ENCODE measurements at regions not wholly inside any gene's neighbourhood (a gene's known extent, or its start where the extent isn't known, plus 50 kb on each side); places are given as distances from the start of the nearest gene placed in this dataset.

DNA sequence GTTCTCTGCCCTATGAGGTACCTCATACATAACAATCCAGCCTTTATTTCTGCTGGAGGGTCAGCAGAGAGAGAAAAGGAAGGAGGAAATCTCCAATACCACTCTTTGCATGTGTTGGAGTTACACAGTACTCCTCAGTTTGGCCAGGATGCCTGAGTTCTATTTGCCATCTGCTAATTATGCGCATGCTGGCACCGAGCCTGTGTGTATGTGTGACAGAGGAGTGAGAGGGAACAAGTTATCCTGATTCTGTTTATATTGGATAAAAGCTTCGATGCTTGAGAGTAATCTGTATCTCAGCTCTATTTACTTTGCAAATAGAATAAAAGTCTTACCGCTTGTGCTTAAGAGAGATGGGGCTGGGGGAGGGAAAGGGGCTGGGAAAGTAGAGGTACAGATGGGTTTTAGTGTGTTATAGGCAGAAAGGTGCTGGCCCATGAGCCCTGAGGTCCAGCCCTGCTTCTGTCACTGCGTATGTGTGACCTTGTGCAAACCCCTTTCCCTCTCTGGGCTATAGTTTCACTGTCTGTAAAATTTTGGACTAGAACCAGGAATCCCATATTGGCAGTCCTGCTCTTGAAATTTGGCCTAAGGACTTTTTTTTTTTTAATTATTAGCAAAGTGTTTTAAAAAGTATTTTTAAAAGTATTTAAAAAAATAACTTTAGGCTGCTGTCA lies 54.5 kb upstream of the PLXNA2 start:
- Histone ChIP-seq H3K9me3 (ENCODE audit: insufficient read depth, low read depth, low read length) (no peaks in the 10 kb centered on the region), H2AFZ (ENCODE audit: insufficient read depth, low read length, poor library complexity) (no peak overlapping the region), H3K79me1 (ENCODE audit: low read length) (no peaks in the 10 kb centered on the region), H4K8ac (ENCODE audit: low read depth, low read length) (no peak overlapping the region), H3K4me1 (ENCODE audit: control insufficient read depth in 1 of 2, insufficient read depth in 2 of 2, low read length in 2 of 2) (no peaks in the 10 kb centered on the region), H2BK5ac (ENCODE audit: low read depth, low read length, poor library complexity) (no peak overlapping the region), H3K4ac (ENCODE audit: low read depth, low read length) (no peak overlapping the region), H2AK5ac (ENCODE audit: low read length) (no peak overlapping the region), H3K27me3 (ENCODE audit: insufficient read depth, low read length) (no peaks in the 10 kb centered on the region), H4K12ac (ENCODE audit: low read depth, low read length) (no peak overlapping the region), H3K79me2 (ENCODE audit: control insufficient read depth, insufficient read depth, low read length, poor library complexity) (no peaks in the 10 kb centered on the region), H3K36me3 (ENCODE audit: control insufficient read depth in 1 of 2, insufficient read depth in 2 of 2, low read length in 2 of 2) (no peaks in the 10 kb centered on the region), H3K4me3 (ENCODE audit: low read depth, low read length) (no peak overlapping the region), H3K23ac (ENCODE audit: low read length) (no peak overlapping the region), H3K27ac (ENCODE audit: low read depth, low read length) (no peak overlapping the region), H2BK12ac (ENCODE audit: low read length) (no peak overlapping the region), H4K91ac (ENCODE audit: low read depth, low read length) (no peak overlapping the region), H3K9ac (ENCODE audit: low read length) (no peak overlapping the region), H3K18ac (ENCODE audit: low read length) (no peak overlapping the region), H3K4me2 (ENCODE audit: low read length) (no peak overlapping the region), H2BK120ac (ENCODE audit: insufficient read depth, low read length, poor library complexity) (no peak overlapping the region), H3K14ac (ENCODE audit: low read length) (no peak overlapping the region)
- no CpG with 5 or more reads among the region's 5 CpGs for WGBS (ENCODE audit: extremely low coverage, insufficient coverage, insufficient read length)
- DNase-seq = no peak

DNA sequence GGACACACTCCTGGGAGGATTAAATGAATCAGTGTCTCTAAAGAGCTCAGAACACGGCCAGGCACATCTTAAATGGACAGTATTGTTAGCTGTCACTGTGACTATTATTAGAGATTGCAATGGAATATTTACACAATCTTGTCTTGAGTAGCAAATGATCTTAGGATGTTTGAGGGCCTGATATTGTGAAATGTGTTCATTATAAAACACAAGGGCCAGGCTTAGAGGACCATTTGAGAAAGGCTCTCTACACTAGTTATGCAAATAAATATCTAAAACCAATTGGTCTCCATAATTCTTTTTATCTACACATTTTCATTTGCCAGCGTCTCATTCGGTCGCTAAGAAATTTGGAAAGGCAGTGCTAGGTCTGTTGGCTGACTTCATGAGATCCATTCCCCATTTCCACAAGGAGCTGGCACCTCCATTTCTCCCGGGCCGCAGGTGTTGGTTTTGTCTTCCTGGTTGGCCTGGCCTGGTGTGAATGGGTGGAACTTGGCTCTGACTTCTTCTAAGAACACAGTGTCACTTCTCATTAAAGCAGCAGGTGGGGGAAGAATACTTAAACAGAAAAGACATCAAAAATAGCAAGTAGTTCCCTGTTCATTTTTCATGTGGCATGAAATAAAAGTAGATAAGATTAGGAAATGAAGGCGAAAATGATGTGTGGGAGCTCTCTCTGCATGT lies 56.0 kb upstream of the PLXNA2 start:
- H2AK5ac ChIP-seq (ENCODE audit: low read length) = no peak overlapping the region
- no peak overlapping the region for H3K4ac ChIP-seq (ENCODE audit: low read depth, low read length)
- H3K9me3 ChIP-seq (ENCODE audit: insufficient read depth, low read depth, low read length) = no peaks in the 10 kb centered on the region
- H3K4me1 ChIP-seq (ENCODE audit: control insufficient read depth in 1 of 2, insufficient read depth in 2 of 2, low read length in 2 of 2) = no peaks in the 10 kb centered on the region
- no peak overlapping the region for H2AFZ ChIP-seq (ENCODE audit: insufficient read depth, low read length, poor library complexity)
- H3K23ac ChIP-seq (ENCODE audit: low read length) = no peak overlapping the region
- no CpG with 5 or more reads among the region's 7 CpGs for WGBS (ENCODE audit: extremely low coverage, insufficient coverage, insufficient read length)
- H3K36me3 ChIP-seq (ENCODE audit: control insufficient read depth in 1 of 2, insufficient read depth in 2 of 2, low read length in 2 of 2) = no peaks in the 10 kb centered on the region
- no peak overlapping the region for H4K91ac ChIP-seq (ENCODE audit: low read depth, low read length)
- H3K18ac ChIP-seq (ENCODE audit: low read length) = no peak overlapping the region
- no peak overlapping the region for H3K9ac ChIP-seq (ENCODE audit: low read length)
- H4K8ac ChIP-seq (ENCODE audit: low read depth, low read length) = no peak overlapping the region
- no peak overlapping the region for H4K12ac ChIP-seq (ENCODE audit: low read depth, low read length)
- H3K14ac ChIP-seq (ENCODE audit: low read length) = no peak overlapping the region
- no peaks in the 10 kb centered on the region for H3K27me3 ChIP-seq (ENCODE audit: insufficient read depth, low read length)
- no peak for DNase-seq
- no peak overlapping the region for H3K27ac ChIP-seq (ENCODE audit: low read depth, low read length)
- no peaks in the 10 kb centered on the region for H3K79me2 ChIP-seq (ENCODE audit: control insufficient read depth, insufficient read depth, low read length, poor library complexity)
- no peak overlapping the region for H2BK120ac ChIP-seq (ENCODE audit: insufficient read depth, low read length, poor library complexity)
- H2BK12ac ChIP-seq (ENCODE audit: low read length) = no peak overlapping the region
- no peaks in the 10 kb centered on the region for H3K79me1 ChIP-seq (ENCODE audit: low read length)
- no peak overlapping the region for H3K4me3 ChIP-seq (ENCODE audit: low read depth, low read length)
- H3K4me2 ChIP-seq (ENCODE audit: low read length) = no peak overlapping the region
- H2BK5ac ChIP-seq (ENCODE audit: low read depth, low read length, poor library complexity) = no peak overlapping the region

DNA sequence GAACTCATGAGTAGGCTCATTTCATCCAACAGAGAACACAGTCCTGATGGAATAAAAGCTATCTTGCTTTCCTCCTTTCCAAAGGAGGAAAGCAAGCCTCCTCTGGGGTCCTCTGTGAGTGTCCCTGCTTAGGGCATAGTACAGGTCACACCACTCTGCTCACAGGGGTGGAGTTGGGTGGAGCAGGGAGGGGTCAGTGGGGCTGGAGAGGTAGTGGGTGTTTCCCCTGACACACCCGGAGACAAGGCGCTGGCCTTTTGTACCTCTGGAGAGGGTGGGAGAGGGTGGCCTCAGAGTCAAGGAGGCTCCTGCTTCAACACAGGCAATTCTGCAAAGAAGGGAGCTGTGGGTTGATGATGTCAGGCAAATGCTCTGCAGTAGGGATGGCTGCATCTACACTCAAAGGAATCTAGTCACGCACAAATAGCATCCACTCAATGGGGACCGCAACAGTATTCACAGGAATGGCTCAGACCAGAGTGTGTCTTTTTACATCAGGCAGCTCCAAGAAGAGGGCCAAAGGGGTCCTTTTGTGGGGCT lies 58.6 kb upstream of the PLXNA2 start:
- Histone ChIP-seq H3K14ac (ENCODE audit: low read length) (no peak overlapping the region), H3K4ac (ENCODE audit: low read depth, low read length) (no peak overlapping the region), H4K12ac (ENCODE audit: low read depth, low read length) (no peak overlapping the region), H3K4me2 (ENCODE audit: low read length) (no peak overlapping the region), H3K79me2 (ENCODE audit: control insufficient read depth, insufficient read depth, low read length, poor library complexity) (no peaks in the 10 kb centered on the region), H3K27ac (ENCODE audit: low read depth, low read length) (no peak overlapping the region), H3K79me1 (ENCODE audit: low read length) (no peaks in the 10 kb centered on the region), H3K23ac (ENCODE audit: low read length) (no peak overlapping the region), H2BK12ac (ENCODE audit: low read length) (no peak overlapping the region), H4K8ac (ENCODE audit: low read depth, low read length) (no peak overlapping the region), H2AK5ac (ENCODE audit: low read length) (no peak overlapping the region), H3K9me3 (ENCODE audit: insufficient read depth, low read depth, low read length) (no peaks in the 10 kb centered on the region), H2BK120ac (ENCODE audit: insufficient read depth, low read length, poor library complexity) (no peak overlapping the region), H3K4me1 (ENCODE audit: control insufficient read depth in 1 of 2, insufficient read depth in 2 of 2, low read length in 2 of 2) (no peaks in the 10 kb centered on the region), H3K9ac (ENCODE audit: low read length) (no peak overlapping the region), H2AFZ (ENCODE audit: insufficient read depth, low read length, poor library complexity) (no peak overlapping the region), H3K36me3 (ENCODE audit: control insufficient read depth in 1 of 2, insufficient read depth in 2 of 2, low read length in 2 of 2) (no peaks in the 10 kb centered on the region), H3K18ac (ENCODE audit: low read length) (no peak overlapping the region), H3K4me3 (ENCODE audit: low read depth, low read length) (no peak overlapping the region), H2BK5ac (ENCODE audit: low read depth, low read length, poor library complexity) (no peak overlapping the region), H4K91ac (ENCODE audit: low read depth, low read length) (no peak overlapping the region), H3K27me3 (ENCODE audit: insufficient read depth, low read length) (no peaks in the 10 kb centered on the region)
- DNase-seq = no peak
- WGBS (ENCODE audit: extremely low coverage, insufficient coverage, insufficient read length) = no CpG with 5 or more reads among the region's 4 CpGs

DNA sequence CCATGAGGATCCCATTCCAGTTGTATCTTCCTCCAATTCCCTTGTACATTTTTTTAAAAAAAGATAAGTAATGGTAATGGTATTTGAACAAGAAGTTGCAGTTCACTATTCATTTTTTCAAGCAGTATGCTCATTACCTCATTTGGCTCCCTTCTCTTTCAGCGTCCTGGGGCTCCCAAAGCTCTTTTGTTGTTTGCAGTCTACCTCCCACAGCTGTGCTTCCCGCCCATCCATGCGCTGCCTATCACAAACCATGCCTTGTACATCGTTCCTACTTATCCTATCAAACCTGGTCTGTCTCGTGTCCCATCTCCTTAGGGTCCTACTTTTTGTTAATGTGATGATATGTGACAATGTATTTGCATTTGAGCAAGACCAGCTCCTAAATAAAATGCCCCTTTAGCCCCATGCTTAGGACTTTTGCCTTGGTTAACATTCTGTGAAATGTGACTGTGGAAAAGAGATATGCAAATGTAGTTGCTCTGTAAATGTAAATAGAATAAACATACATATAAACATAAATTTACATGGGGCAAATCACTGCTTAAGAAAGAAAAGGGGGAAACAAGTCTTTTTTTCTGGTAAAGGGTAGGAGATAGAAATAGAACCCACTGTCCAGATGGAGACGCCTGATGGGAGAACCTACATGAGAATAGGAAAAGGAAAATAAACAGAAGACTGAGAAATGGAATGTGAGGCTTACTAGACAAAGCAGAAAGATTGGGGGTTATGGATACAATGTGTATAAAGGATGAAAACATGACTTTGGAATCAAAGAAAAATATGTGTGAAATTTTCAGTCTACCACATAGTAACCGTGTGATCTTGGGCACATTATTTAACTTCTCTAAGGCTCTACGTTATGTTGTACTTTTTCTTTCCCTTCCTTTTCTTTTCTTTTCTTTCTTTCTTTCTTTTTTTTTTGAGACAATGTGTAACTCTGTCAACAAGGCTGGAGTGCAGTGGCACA lies 59.8 kb upstream of the PLXNA2 start:
- no peak for DNase-seq
- no peak overlapping the region for H3K23ac ChIP-seq (ENCODE audit: low read length)
- no peak overlapping the region for H2BK120ac ChIP-seq (ENCODE audit: insufficient read depth, low read length, poor library complexity)
- no peak overlapping the region for H3K14ac ChIP-seq (ENCODE audit: low read length)
- no peaks in the 10 kb centered on the region for H3K79me2 ChIP-seq (ENCODE audit: control insufficient read depth, insufficient read depth, low read length, poor library complexity)
- no peak overlapping the region for H3K4me3 ChIP-seq (ENCODE audit: low read depth, low read length)
- no peak overlapping the region for H2BK12ac ChIP-seq (ENCODE audit: low read length)
- no peak overlapping the region for H4K12ac ChIP-seq (ENCODE audit: low read depth, low read length)
- no peak overlapping the region for H3K4ac ChIP-seq (ENCODE audit: low read depth, low read length)
- no peaks in the 10 kb centered on the region for H3K4me1 ChIP-seq (ENCODE audit: control insufficient read depth in 1 of 2, insufficient read depth in 2 of 2, low read length in 2 of 2)
- no peak overlapping the region for H2BK5ac ChIP-seq (ENCODE audit: low read depth, low read length, poor library complexity)
- no peak overlapping the region for H3K9ac ChIP-seq (ENCODE audit: low read length)
- no peak overlapping the region for H2AFZ ChIP-seq (ENCODE audit: insufficient read depth, low read length, poor library complexity)
- H3K18ac ChIP-seq (ENCODE audit: low read length) = no peak overlapping the region
- no peaks in the 10 kb centered on the region for H3K79me1 ChIP-seq (ENCODE audit: low read length)
- H3K4me2 ChIP-seq (ENCODE audit: low read length) = no peak overlapping the region
- no peak overlapping the region for H2AK5ac ChIP-seq (ENCODE audit: low read length)
- no peak overlapping the region for H3K27ac ChIP-seq (ENCODE audit: low read depth, low read length)
- H4K91ac ChIP-seq (ENCODE audit: low read depth, low read length) = no peak overlapping the region
- H3K36me3 ChIP-seq (ENCODE audit: control insufficient read depth in 1 of 2, insufficient read depth in 2 of 2, low read length in 2 of 2) = no peaks in the 10 kb centered on the region
- WGBS (ENCODE audit: extremely low coverage, insufficient coverage, insufficient read length) = no CpG with 5 or more reads among the region's 8 CpGs
- H3K27me3 ChIP-seq (ENCODE audit: insufficient read depth, low read length) = no peaks in the 10 kb centered on the region
- H4K8ac ChIP-seq (ENCODE audit: low read depth, low read length) = no peak overlapping the region
- no peaks in the 10 kb centered on the region for H3K9me3 ChIP-seq (ENCODE audit: insufficient read depth, low read depth, low read length)
